H4 (cell line): ENCODE measurements at regions not wholly inside any gene's neighbourhood (a gene's known extent, or its start where the extent isn't known, plus 50 kb on each side); places are given as distances from the start of the nearest gene placed in this dataset.

ENCODE experiments used
- DNase-seq: peaks from one replicate; pipeline ENCODE4 v3.0.0-alpha.2; 2015; ENCODE audit warnings: low spot score

DNA sequence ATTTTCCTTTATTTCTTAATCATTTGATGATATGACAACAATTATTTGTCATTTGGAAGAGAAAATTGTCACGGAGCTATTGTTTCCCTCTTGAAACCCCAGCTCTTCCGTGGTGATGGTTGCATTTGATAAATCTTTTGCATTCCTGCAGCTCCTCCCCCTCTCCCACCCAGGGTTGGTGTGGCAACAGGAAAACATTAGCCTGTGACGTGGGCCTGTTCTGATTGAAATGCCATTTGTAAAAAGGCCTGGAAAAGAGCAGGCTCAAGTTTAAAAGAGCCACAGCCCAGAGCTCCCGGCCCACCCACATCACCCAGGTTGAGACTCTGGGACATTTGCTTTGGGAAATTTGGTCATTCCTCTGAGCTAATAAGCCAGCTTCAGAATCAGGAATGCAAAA lies 282.5 kb downstream of the RPLP1 start:
- no peak for DNase-seq

GRCh38 chr15:69736161-69736560 lies 283.5 kb downstream of the RPLP1 start:
- DNase-seq = no peak

GRCh38 chr15:69737916-69738315 lies 285.3 kb downstream of the RPLP1 start:
- DNase-seq = no peak

DNA sequence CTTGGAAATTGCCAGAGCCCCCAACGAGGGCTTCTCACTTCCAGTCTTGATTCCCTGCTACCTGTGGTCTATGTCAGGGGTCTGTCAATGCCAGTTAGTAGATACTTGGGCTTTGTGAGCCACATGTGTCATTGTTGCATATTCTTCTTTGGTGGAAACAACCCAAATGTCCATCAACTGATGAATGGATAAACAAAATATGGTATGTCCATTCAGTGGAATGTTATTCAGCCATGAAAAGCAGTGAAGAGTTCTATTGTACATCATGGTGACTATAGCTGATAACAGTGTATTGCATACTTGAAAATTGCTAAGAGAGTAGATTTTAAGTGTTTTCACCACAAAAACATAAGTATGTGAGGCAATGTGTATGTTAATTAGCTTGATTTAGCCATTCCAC lies 288.1 kb downstream of the RPLP1 start:
- no peak for DNase-seq

GRCh38 chr15:69742361-69742760 lies 289.7 kb downstream of the RPLP1 start:
- DNase-seq = no peak

GRCh38 chr15:69743091-69743490 lies 290.5 kb downstream of the RPLP1 start:
- DNase-seq = no peak

DNA sequence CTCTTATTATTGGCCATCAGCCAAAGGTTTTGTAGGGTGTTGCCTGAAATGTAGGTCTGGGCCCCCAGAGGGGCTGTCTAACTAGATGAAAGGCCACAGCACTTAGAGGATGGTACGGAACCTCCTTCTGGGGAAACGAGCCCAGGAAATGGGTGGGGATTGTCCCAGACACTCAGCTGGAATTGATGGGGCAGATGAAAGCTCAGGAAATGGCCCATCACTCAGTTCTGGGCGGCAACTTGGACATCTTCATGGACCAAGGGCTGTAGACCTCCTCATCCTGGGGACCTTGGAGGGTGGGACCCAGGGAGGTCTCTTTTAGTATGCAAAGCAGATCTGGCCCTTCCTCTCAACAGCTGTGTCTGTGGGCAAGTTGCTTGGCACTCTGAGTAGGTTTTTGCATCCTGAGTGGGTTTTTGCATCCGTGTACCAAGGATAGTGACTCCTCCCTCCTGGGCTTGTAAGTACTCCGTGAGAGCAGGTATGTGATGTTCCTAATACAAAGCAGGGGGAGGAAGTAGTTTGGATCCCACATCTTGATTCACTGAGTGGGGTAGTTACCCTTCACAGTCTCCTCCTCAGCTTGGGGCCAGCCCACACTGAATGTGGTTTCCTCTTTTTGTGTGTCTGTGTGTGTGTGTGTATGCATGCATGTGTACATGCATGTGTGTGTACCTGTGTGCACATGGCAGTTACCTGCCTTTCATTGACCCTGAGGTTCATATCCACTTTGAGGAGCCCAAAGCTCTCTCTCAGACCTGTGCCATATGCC lies 292.0 kb downstream of the RPLP1 start:
- no peak for DNase-seq

DNA sequence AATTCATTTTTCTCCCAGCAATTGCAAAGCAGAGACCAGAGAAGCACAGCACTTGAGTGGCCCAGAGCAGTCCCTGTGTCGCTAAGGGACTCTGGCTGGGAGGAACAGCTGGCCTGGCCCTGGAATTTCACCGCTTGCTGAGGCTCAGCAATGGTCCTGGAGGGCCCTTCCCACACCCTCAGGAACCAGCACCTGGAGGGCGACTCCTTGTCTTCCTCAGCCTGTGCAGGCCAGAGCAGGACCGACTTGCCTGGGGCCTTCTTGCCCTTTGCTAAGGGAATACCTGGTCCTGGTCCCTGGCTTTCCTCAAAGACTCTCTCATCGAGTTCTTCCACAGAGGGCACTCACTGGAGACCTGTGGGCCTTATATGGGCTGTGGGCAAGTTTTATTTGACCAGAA lies 294.6 kb downstream of the RPLP1 start:
- no peak for DNase-seq

DNA sequence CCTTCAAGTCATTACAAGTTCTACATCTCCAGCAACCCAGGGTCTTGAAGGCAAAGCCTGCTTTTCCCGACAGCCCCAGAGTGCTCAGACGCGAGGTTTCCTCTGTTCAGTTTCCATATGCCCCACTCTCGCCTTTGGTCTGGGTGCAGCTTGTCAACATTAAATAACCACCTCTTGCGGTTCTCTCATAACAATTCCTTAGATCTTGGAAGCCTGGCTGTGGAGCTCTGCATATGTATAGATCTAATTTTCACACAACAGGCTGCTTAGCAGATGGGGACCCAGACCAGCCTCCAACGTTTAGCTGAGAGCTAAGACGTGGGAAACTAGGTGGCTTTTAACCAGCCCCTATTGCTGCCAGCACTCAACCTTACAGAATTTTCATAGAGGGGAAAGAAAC lies 295.5 kb downstream of the RPLP1 start:
- no peak for DNase-seq

- no peak for DNase-seq
Observed at GRCh38 chr15:69748576-69749185, 296.1 kb downstream of the RPLP1 start.

GRCh38 chr15:69749274-69749673 lies 296.7 kb downstream of the RPLP1 start:
- no peak for DNase-seq

DNA sequence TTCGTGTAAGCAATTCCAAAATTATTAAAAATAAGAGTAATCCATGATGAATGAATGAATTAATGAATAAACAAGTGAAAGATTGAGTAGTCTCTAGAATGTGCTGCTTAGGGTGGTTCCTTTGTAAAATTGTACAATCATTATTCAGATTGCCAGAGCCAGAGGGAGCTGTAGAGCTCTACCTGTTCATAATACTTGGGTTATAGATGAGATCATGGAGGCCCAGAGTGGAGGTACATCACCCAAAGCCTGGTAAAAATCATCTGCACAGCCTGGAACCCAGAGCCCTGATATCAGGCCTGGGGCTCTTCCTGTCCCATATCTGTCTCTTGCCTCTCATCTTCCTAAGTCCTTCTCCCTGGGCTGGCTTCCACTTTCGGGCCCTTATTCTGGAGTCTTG lies 297.2 kb downstream of the RPLP1 start:
- DNase-seq = no peak

- DNase-seq = no peak
Observed at GRCh38 chr15:69750253-69750652, 297.6 kb downstream of the RPLP1 start.

DNA sequence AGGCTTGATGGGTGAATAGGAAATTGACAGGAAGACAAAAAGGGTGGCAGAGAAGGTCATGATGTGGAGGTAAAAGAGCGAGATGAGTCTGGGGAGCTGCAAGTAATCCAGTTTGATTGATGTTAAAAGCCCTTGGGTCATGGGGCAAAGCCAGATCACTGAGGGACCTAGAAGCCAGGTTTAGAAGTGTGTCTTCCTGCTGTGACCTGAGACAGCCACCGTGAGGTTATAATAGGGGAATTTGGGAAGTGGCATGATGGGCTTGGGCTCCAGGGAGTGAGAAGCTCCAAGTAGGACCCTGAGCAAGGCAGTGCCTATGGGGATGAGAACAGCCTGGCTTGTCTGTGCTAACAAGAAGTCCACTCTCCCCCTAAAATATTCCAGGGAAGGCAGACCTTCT lies 298.5 kb downstream of the RPLP1 start:
- no peak for DNase-seq

GRCh38 chr15:69751566-69751965 lies 298.9 kb downstream of the RPLP1 start:
- no peak for DNase-seq

DNA sequence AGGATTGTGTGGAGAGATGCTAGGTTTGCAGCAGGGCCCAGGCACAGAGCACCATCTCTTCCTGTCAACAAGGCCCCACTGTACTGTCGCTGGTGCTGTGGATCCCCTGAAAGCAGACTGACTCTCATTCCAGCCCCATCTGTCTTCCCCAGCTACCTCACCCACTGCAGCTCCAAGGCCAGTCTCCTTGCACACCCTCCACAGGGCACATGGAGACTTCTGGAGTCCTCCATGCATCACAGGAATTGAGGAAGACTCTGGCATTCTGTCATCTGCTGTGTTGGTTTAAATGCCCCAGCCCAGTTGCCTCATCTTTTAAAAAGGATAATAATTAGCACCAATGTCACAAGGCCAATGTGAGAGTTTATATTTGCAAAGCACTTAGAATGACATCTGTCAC lies 301.2 kb downstream of the RPLP1 start:
- DNase-seq = no peak

- no peak for DNase-seq
Observed at GRCh38 chr15:69754313-69754712, 301.7 kb downstream of the RPLP1 start.

GRCh38 chr15:69755551-69756310 lies 303.1 kb downstream of the RPLP1 start:
- no peak for DNase-seq

- no peak for DNase-seq
Observed at GRCh38 chr15:69756440-69756839, 303.8 kb downstream of the RPLP1 start.

- DNase-seq = no peak
Observed at GRCh38 chr15:69757186-69757585, 304.6 kb downstream of the RPLP1 start.

DNA sequence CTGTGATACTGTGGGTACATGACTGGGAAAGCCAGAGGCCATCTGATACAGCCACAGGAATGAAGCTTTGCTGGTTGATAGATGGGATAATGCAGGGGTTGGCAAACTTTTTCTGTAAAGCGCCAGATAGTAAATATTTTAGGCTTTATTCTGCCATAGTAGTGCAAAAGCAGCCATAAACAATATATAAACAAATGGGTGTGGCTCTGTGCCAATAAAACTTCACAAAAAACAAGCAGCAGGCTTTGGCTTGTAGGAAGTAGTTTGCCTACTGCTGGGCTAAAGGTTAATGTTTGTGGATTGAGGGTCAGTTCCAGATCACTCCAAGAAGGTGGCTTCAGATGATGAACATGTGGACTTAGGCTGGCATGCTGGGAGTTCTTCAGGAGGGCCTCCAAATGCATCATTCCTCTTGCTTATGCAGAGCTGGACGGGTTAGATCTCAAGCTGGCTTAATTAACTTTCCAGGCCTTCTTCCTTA lies 305.7 kb downstream of the RPLP1 start:
- peak; percentile 76 for DNase-seq
